GM13976 (cell line): ENCODE measurements at regions not wholly inside any gene's neighbourhood (a gene's known extent, or its start where the extent isn't known, plus 50 kb on each side); places are given as distances from the start of the nearest gene placed in this dataset.

ENCODE experiments used
- DNase-seq: peaks from one replicate; pipeline ENCODE4 v3.0.0; 2012; ENCODE audit warnings: low spot score
- CTCF ChIP-seq: IDR thresholded peaks from 2 replicates; pipeline ENCODE4 v1.5.1; 2012; ENCODE audit warnings: borderline replicate concordance, mild to moderate bottlenecking; ENCODE audit not compliant: insufficient read depth; ENCODE audit errors: extremely low read depth, missing control alignments, control extremely low read depth
- in situ Hi-C: fragments of 300-500 bp; cut with MboI; formaldehyde crosslinking; loops from one replicate; pipeline ENCODE4 v1.12.0; 2022; ENCODE audit warnings: low sequenced_read_pairs, mixed read lengths, inconsistent platforms; ENCODE audit not compliant: unreplicated experiment

- no peak for DNase-seq
These were observed 104.1 kb upstream of the BMP5 start for GRCh38 chr6:55979526-55979925.

GRCh38 chr6:55977959-55978665 is 102.7 kb upstream of the BMP5 start:
- no peak for TF ChIP-seq CTCF
- in situ Hi-C loops, result loop anchor here (25.0 kb wide), 1 partner anchor 284 kb away; no protein-coding TSS in a partner anchor
- no peak for DNase-seq

More at GRCh38 chr6:55979526-55979925, 104.1 kb upstream of the BMP5 start:
- TF ChIP-seq CTCF, result no peak
- in situ Hi-C loops, result loop anchor here (25.0 kb wide), 1 partner anchor 283 kb away; no protein-coding TSS in a partner anchor

- DNase-seq, result no peak
- in situ Hi-C loops, result loop anchor here (25.0 kb wide), 1 partner anchor 288 kb away; no protein-coding TSS in a partner anchor
- TF ChIP-seq CTCF, result no peak
These were observed 99.3 kb upstream of the BMP5 start for GRCh38 chr6:55974688-55975087.

- TF ChIP-seq CTCF, result no peak
- DNase-seq, result no peak
- in situ Hi-C loops, result no loop called here
These were observed 96.7 kb upstream of the BMP5 start for GRCh38 chr6:55972091-55972490.

GRCh38 chr6:55969526-55969925 is 94.1 kb upstream of the BMP5 start:
- DNase-seq, result no peak
- TF ChIP-seq CTCF, result no peak
- in situ Hi-C loops, result no loop called here

- TF ChIP-seq CTCF, result no peak
- no peak for DNase-seq
- in situ Hi-C loops, result no loop called here
These were observed 93.5 kb upstream of the BMP5 start for GRCh38 chr6:55968926-55969325.
